SK-N-SH treated with all-trans-retinoic acid at 6 μM for 48 hours (cell line): ENCODE measurements at regions not wholly inside any gene's neighbourhood (a gene's known extent, or its start where the extent isn't known, plus 50 kb on each side); places are given as distances from the start of the nearest gene placed in this dataset.

ENCODE experiments used
- ATAC-seq: fragments of 200-7000 bp; cut with Tn5 transposase; 3 replicates; pipeline ENCODE4 v1.9.1; 2020; ENCODE audit warnings: mild to moderate bottlenecking, moderate library complexity
- ARNTL ChIP-seq: fragments of 450-650 bp; formaldehyde crosslinking; IDR thresholded peaks from 2 replicates; pipeline ENCODE4 v1.5.0; 2020; ENCODE audit warnings: low read depth, mild to moderate bottlenecking, moderate library complexity, borderline replicate concordance
- BACH2 ChIP-seq: fragments of 250-450 bp; sonication (Bioruptor Pico); IDR thresholded peaks from 2 replicates; pipeline ENCODE4 v1.9.0; 2021; ENCODE audit warnings: mild to moderate bottlenecking, borderline replicate concordance
- CREB5 ChIP-seq: fragments of 250-450 bp; sonication (Bioruptor Pico); IDR thresholded peaks from 2 replicates; pipeline ENCODE4 v1.5.1; 2020; ENCODE audit warnings: low read depth, mild to moderate bottlenecking, moderate library complexity
- CSDC2 ChIP-seq: fragments of 250-450 bp; sonication (Bioruptor Pico); IDR thresholded peaks from 2 replicates; pipeline ENCODE4 v1.5.0; 2020; ENCODE audit warnings: mild to moderate bottlenecking, moderate library complexity
- ESRRG ChIP-seq: fragments of 250-450 bp; sonication (Bioruptor Pico); IDR thresholded peaks from 2 replicates; pipeline ENCODE4 v1.6.1; 2021; ENCODE audit warnings: mild to moderate bottlenecking
- GLIS3 ChIP-seq: fragments of 250-450 bp; sonication (Bioruptor Pico); IDR thresholded peaks from 2 replicates; pipeline ENCODE4 v1.5.0; 2020; ENCODE audit warnings: mild to moderate bottlenecking, moderate library complexity
- ISL1 ChIP-seq: fragments of 250-450 bp; sonication (Bioruptor Pico); IDR thresholded peaks from 2 replicates; pipeline ENCODE4 v2.1.2; 2022; ENCODE audit warnings: mild to moderate bottlenecking, moderate library complexity
- OSR1 ChIP-seq: fragments of 250-450 bp; sonication (Bioruptor Pico); IDR thresholded peaks from 2 replicates; pipeline ENCODE4 v1.8.0; 2022; ENCODE audit warnings: moderate library complexity, mild to moderate bottlenecking, inconsistent platforms
- PATZ1 ChIP-seq: fragments of 250-450 bp; sonication (Bioruptor Pico); IDR thresholded peaks from 2 replicates; pipeline ENCODE4 v1.8.0; 2020; ENCODE audit warnings: mild to moderate bottlenecking, moderate library complexity, borderline replicate concordance
- POU6F1 ChIP-seq: fragments of 250-450 bp; sonication (Bioruptor Pico); IDR thresholded peaks from 2 replicates; pipeline ENCODE4 v1.8.0; 2021; ENCODE audit warnings: low read depth, mild to moderate bottlenecking, moderate library complexity, borderline replicate concordance
- RARB ChIP-seq: fragments of 250-450 bp; sonication (Bioruptor Pico); IDR thresholded peaks from 2 replicates; pipeline ENCODE4 v1.8.0; 2021; ENCODE audit warnings: mild to moderate bottlenecking, moderate library complexity
- SNAI2 ChIP-seq: fragments of 250-450 bp; sonication (Bioruptor Pico); IDR thresholded peaks from 2 replicates; pipeline ENCODE4 v1.5.0; 2020; ENCODE audit warnings: mild to moderate bottlenecking, moderate library complexity
- TCF4 ChIP-seq: fragments of 250-450 bp; sonication (Bioruptor Pico); IDR thresholded peaks from 2 replicates; pipeline ENCODE4 v1.8.0; 2021; ENCODE audit warnings: mild to moderate bottlenecking, moderate library complexity, borderline replicate concordance
- TOX ChIP-seq: fragments of 250-450 bp; sonication (Bioruptor Pico); IDR thresholded peaks from 2 replicates; pipeline ENCODE4 v1.8.0; 2021; ENCODE audit warnings: mild to moderate bottlenecking, moderate library complexity, borderline replicate concordance
- TSHZ2 ChIP-seq: fragments of 250-450 bp; sonication (Bioruptor Pico); IDR thresholded peaks from 2 replicates; pipeline ENCODE4 v1.5.0; 2020; ENCODE audit warnings: mild to moderate bottlenecking, moderate library complexity
- ZC3H10 ChIP-seq: fragments of 250-450 bp; sonication (Bioruptor Pico); IDR thresholded peaks from 2 replicates; pipeline ENCODE4 v1.5.1; 2021; ENCODE audit warnings: mild to moderate bottlenecking, moderate library complexity
- ZFP3 ChIP-seq: fragments of 250-450 bp; sonication (Bioruptor Pico); IDR thresholded peaks from 2 replicates; pipeline ENCODE4 v1.5.0; 2020; ENCODE audit warnings: mild to moderate bottlenecking, moderate library complexity
- ZFP30 ChIP-seq: fragments of 450-650 bp; formaldehyde crosslinking; IDR thresholded peaks from 2 replicates; pipeline ENCODE4 v1.5.0; 2022; ENCODE audit warnings: mild to moderate bottlenecking, moderate library complexity
- ZNF565 ChIP-seq: fragments of 450-650 bp; formaldehyde crosslinking; conservative IDR thresholded peaks from 2 replicates; pipeline ENCODE4 v1.5.0; 2020; ENCODE audit warnings: low read depth, mild to moderate bottlenecking, moderate library complexity
- ZNF70 ChIP-seq: fragments of 450-650 bp; formaldehyde crosslinking; IDR thresholded peaks from 2 replicates; pipeline ENCODE4 v1.5.0; 2020; ENCODE audit warnings: mild to moderate bottlenecking, moderate library complexity
- ZNF8 ChIP-seq: fragments of 450-650 bp; formaldehyde crosslinking; IDR thresholded peaks from 2 replicates; pipeline ENCODE4 v1.5.0; 2020; ENCODE audit warnings: mild to moderate bottlenecking, moderate library complexity

- no peak for ATAC-seq
- no peak for TF ChIP-seq TSHZ2 (CRISPR knock-in tag)
- TF ChIP-seq ESRRG (CRISPR knock-in tag): no peak
- TF ChIP-seq ARNTL: no peak
- no peak for TF ChIP-seq TOX (CRISPR knock-in tag)
- no peak for TF ChIP-seq ISL1 (CRISPR knock-in tag)
- TF ChIP-seq BACH2: no peak
- no peak for TF ChIP-seq RARB (CRISPR knock-in tag)
- no peak for TF ChIP-seq ZFP30 (CRISPR knock-in tag)
- TF ChIP-seq CREB5 (CRISPR knock-in tag): no peak
- TF ChIP-seq PATZ1 (CRISPR knock-in tag): no peak
- TF ChIP-seq CSDC2 (CRISPR knock-in tag): no peak
- no peak for TF ChIP-seq OSR1 (CRISPR knock-in tag)
- TF ChIP-seq TCF4 (CRISPR knock-in tag): no peak
- TF ChIP-seq ZNF565 (CRISPR knock-in tag): no peak
- TF ChIP-seq SNAI2 (CRISPR knock-in tag): no peak
- no peak for TF ChIP-seq ZNF8 (CRISPR knock-in tag)
- no peak for TF ChIP-seq ZNF70 (CRISPR knock-in tag)
- TF ChIP-seq POU6F1: no peak
- TF ChIP-seq ZC3H10: no peak
Observed at GRCh38 chr9:30765318-30765717, 1619.1 kb upstream of the ACO1 start.

- TF ChIP-seq TOX (CRISPR knock-in tag): no peak
- TF ChIP-seq TSHZ2 (CRISPR knock-in tag): no peak
- no peak for TF ChIP-seq CSDC2 (CRISPR knock-in tag)
- TF ChIP-seq BACH2: no peak
- no peak for TF ChIP-seq GLIS3 (CRISPR knock-in tag)
- no peak for TF ChIP-seq ZNF8 (CRISPR knock-in tag)
- TF ChIP-seq POU6F1: no peak
- TF ChIP-seq SNAI2 (CRISPR knock-in tag): no peak
- no peak for TF ChIP-seq ZNF70 (CRISPR knock-in tag)
- no peak for TF ChIP-seq ZFP3
- no peak for TF ChIP-seq CREB5 (CRISPR knock-in tag)
- no peak for TF ChIP-seq OSR1 (CRISPR knock-in tag)
- no peak for TF ChIP-seq ESRRG (CRISPR knock-in tag)
- no peak for TF ChIP-seq TCF4 (CRISPR knock-in tag)
- TF ChIP-seq ZC3H10: no peak
- TF ChIP-seq, all 23 proteins: peak for 0
- no peak for ATAC-seq
Observed at GRCh38 chr9:30771163-30771708, 1613.2 kb upstream of the ACO1 start.
